Skeletal muscle tissue (tissue), 3 donors: ENCODE measurements at regions not wholly inside any gene's neighbourhood (a gene's known extent, or its start where the extent isn't known, plus 50 kb on each side); places are given as distances from the start of the nearest gene placed in this dataset.

Experiments used
- H3K27ac ChIP-seq: one replicate; pipeline ENCODE4 v1.7.0; 2013; ENCODE audit warnings: mild to moderate bottlenecking, low read depth, low read length, inconsistent platforms
- H3K27me3 ChIP-seq, 3 donors: one replicate each; pipeline ENCODE4 v1.7.0; 2013; ENCODE audit warnings: low read length in 3 of 3; ENCODE audit not compliant: control insufficient read depth in 3 of 3, insufficient read depth in 3 of 3
- H3K36me3 ChIP-seq, 3 donors: one replicate each; pipeline ENCODE4 v1.7.0; 2013; ENCODE audit warnings: low read length in 3 of 3; ENCODE audit not compliant: control insufficient read depth in 3 of 3, insufficient read depth in 3 of 3
- H3K4me1 ChIP-seq, 3 donors: one replicate each; pipeline ENCODE4 v1.7.0; 2013; ENCODE audit warnings: low read length in 3 of 3, mild to moderate bottlenecking in 3 of 3; ENCODE audit not compliant: control insufficient read depth in 3 of 3, insufficient read depth in 3 of 3
- H3K4me3 ChIP-seq, 3 donors: one replicate each; pipeline ENCODE4 v1.7.0; 2013; ENCODE audit warnings: low read length in 3 of 3
- H3K9ac ChIP-seq, 3 donors: one replicate each; pipeline ENCODE4 v1.7.0; 2013; ENCODE audit warnings: low read length in 3 of 3, mild to moderate bottlenecking in 3 of 3, moderate library complexity in 2 of 3, low read depth in 1 of 3
- H3K9me3 ChIP-seq, 3 donors: one replicate each; pipeline ENCODE4 v1.7.0; 2013; ENCODE audit warnings: low read length in 3 of 3; ENCODE audit not compliant: control insufficient read depth in 3 of 3
- donor health status: Osteomylitis.

GRCh38 chr5:175166026-175166425, 278.0 kb downstream of the DRD1 start:
- peaks cover 0 to 4% (median 0%) of the 10 kb centered on the region in 3 donors for H3K27me3 ChIP-seq
- no peak overlapping the region for H3K9ac ChIP-seq
- no peak overlapping the region for H3K27ac ChIP-seq
- H3K4me1 ChIP-seq, result no peaks in the 10 kb centered on the region
- no peaks in the 10 kb centered on the region for H3K9me3 ChIP-seq
- H3K36me3 ChIP-seq, result no peaks in the 10 kb centered on the region
- no peak overlapping the region for H3K4me3 ChIP-seq

GRCh38 chr5:175163586-175164275, 280.3 kb downstream of the DRD1 start:
- no peak overlapping the region for H3K4me3 ChIP-seq
- no peak overlapping the region for H3K9ac ChIP-seq
- no peaks in the 10 kb centered on the region for H3K9me3 ChIP-seq
- H3K27me3 ChIP-seq, result peaks cover 0 to 4% (median 0%) of the 10 kb centered on the region in 3 donors
- no peaks in the 10 kb centered on the region for H3K36me3 ChIP-seq
- no peaks in the 10 kb centered on the region for H3K4me1 ChIP-seq
- no peak overlapping the region for H3K27ac ChIP-seq

GRCh38 chr5:175162036-175162435, 281.9 kb downstream of the DRD1 start:
- Histone ChIP-seq H3K27ac (no peak overlapping the region), H3K36me3 (no peaks in the 10 kb centered on the region), H3K4me3 (no peak overlapping the region), H3K27me3 (peaks cover 0 to 6% (median 0%) of the 10 kb centered on the region in 3 donors), H3K9ac (no peak overlapping the region), H3K4me1 (no peaks in the 10 kb centered on the region), H3K9me3 (no peaks in the 10 kb centered on the region)

GRCh38 chr5:175159956-175160355, 284.0 kb downstream of the DRD1 start:
- H3K9ac ChIP-seq, result no peak overlapping the region
- H3K4me1 ChIP-seq, result no peaks in the 10 kb centered on the region
- peaks cover 0 to 6% (median 0%) of the 10 kb centered on the region in 3 donors for H3K27me3 ChIP-seq
- H3K9me3 ChIP-seq, result no peaks in the 10 kb centered on the region
- no peak overlapping the region for H3K27ac ChIP-seq
- H3K4me3 ChIP-seq, result no peak overlapping the region
- no peaks in the 10 kb centered on the region for H3K36me3 ChIP-seq

- Histone ChIP-seq H3K27me3 (no peaks in the 10 kb centered on the region), H3K36me3 (no peaks in the 10 kb centered on the region), H3K9me3 (peaks cover 0 to 3% (median 0%) of the 10 kb centered on the region in 3 donors)
Measured at GRCh38 chr5:175148636-175149172, 295.3 kb downstream of the DRD1 start.

GRCh38 chr5:175146733-175147132, 297.2 kb downstream of the DRD1 start:
- H3K4me3 ChIP-seq, result no peak overlapping the region
- H3K4me1 ChIP-seq, result no peaks in the 10 kb centered on the region
- H3K27me3 ChIP-seq, result no peaks in the 10 kb centered on the region
- no peaks in the 10 kb centered on the region for H3K36me3 ChIP-seq
- H3K9ac ChIP-seq, result no peak overlapping the region
- peaks cover 0 to 3% (median 0%) of the 10 kb centered on the region in 3 donors for H3K9me3 ChIP-seq
- no peak overlapping the region for H3K27ac ChIP-seq

More at GRCh38 chr5:175148636-175149172, 295.3 kb downstream of the DRD1 start:
- H3K27ac ChIP-seq, result no peak overlapping the region
- no peak overlapping the region for H3K9ac ChIP-seq
- H3K4me1 ChIP-seq, result no peaks in the 10 kb centered on the region
- H3K4me3 ChIP-seq, result no peak overlapping the region

- H3K9me3 ChIP-seq, result peaks cover 0 to under 1% (median 0%) of the 10 kb centered on the region in 3 donors
- H3K27ac ChIP-seq, result no peak overlapping the region
Measured at GRCh38 chr5:175141421-175141820, 302.6 kb downstream of the DRD1 start.

GRCh38 chr5:175133185-175133584, 310.8 kb downstream of the DRD1 start:
- Histone ChIP-seq H3K9ac (no peak overlapping the region), H3K9me3 (peaks cover 0 to 4% (median 3%) of the 10 kb centered on the region in 3 donors), H3K4me3 (no peak overlapping the region), H3K4me1 (no peaks in the 10 kb centered on the region), H3K36me3 (no peaks in the 10 kb centered on the region), H3K27ac (no peak overlapping the region), H3K27me3 (no peaks in the 10 kb centered on the region)

More at GRCh38 chr5:175141421-175141820, 302.6 kb downstream of the DRD1 start:
- Histone ChIP-seq H3K36me3 (no peaks in the 10 kb centered on the region), H3K4me1 (no peaks in the 10 kb centered on the region), H3K4me3 (no peak overlapping the region), H3K27me3 (no peaks in the 10 kb centered on the region), H3K9ac (no peak overlapping the region)

GRCh38 chr5:175131432-175131831, 312.6 kb downstream of the DRD1 start:
- H3K4me3 ChIP-seq, result no peak overlapping the region
- H3K36me3 ChIP-seq, result no peaks in the 10 kb centered on the region
- H3K9me3 ChIP-seq, result peaks cover 0 to 3% (median 3%) of the 10 kb centered on the region in 3 donors
- H3K27me3 ChIP-seq, result no peaks in the 10 kb centered on the region
- H3K9ac ChIP-seq, result no peak overlapping the region
- no peak overlapping the region for H3K27ac ChIP-seq
- no peaks in the 10 kb centered on the region for H3K4me1 ChIP-seq

GRCh38 chr5:175129619-175130018, 314.4 kb downstream of the DRD1 start:
- no peaks in the 10 kb centered on the region for H3K27me3 ChIP-seq
- no peak overlapping the region for H3K27ac ChIP-seq
- H3K4me1 ChIP-seq, result no peaks in the 10 kb centered on the region
- H3K9me3 ChIP-seq, result peaks cover 0 to 3% (median 0%) of the 10 kb centered on the region in 3 donors
- H3K9ac ChIP-seq, result no peak overlapping the region
- H3K36me3 ChIP-seq, result no peaks in the 10 kb centered on the region
- no peak overlapping the region for H3K4me3 ChIP-seq
